ENCODE measurements at regions not wholly inside any gene's neighbourhood (a gene's known extent, or its start where the extent isn't known, plus 50 kb on each side); places are given as distances from the start of the nearest gene placed in this dataset.
"Not testable (repeated sequence)": the region's sequence is repeated elsewhere in the genome, so short reads cannot be mapped to it uniquely, and the experiment has no call there.

DNA sequence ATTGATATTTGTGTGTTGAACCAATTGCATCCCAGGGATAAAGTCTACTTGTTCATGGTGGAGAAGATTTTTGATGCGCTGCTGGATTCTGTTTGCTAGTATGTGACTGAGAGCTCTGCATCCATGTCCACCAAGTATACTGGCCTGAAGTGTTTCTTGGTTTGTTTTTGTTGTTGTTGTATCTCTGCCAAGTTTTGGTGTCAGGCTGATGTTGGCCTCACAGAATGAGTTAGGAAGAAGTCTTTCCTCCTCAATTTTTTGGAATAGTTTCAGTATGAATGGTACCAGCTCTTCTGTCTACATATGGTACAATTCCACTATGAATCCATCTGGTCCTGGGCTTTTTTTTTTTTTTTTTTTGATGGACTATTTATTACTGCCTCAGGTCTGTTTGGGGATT, 50.9 kb upstream of the OSTN start:
- DNase-seq: no peak

- no peak for DNase-seq
Measured at GRCh38 chr3:191143224-191143623, 55.8 kb upstream of the OSTN start.

- no peak for DNase-seq
Measured at GRCh38 chr3:191141728-191142127, 57.3 kb upstream of the OSTN start.

GRCh38 chr3:191139736-191140135, 59.3 kb upstream of the OSTN start:
- DNase-seq: no peak

GRCh38 chr3:191138937-191139336, 60.1 kb upstream of the OSTN start:
- no peak for DNase-seq

DNA sequence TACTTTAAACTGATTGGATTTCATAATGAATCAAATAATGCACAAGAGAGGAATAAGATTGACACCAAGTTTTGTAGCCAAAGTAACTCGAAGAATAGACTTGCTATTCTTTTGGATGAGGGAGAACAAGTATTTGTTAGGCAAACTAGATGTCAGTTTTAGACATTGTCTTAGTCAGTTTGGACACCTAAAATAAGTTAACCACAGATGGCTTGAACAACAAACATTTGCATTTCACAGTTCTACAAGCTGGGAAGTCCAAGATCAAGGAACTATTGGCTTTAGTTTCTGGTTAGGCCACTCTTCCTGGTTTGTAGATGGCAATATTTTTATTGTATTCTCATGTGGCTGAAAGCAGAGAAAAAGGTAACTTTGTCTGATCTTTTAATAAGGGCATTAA, 61.3 kb upstream of the OSTN start:
- DNase-seq: no peak

- no peak for DNase-seq
Measured at GRCh38 chr3:191136347-191136746, 62.7 kb upstream of the OSTN start.

DNA sequence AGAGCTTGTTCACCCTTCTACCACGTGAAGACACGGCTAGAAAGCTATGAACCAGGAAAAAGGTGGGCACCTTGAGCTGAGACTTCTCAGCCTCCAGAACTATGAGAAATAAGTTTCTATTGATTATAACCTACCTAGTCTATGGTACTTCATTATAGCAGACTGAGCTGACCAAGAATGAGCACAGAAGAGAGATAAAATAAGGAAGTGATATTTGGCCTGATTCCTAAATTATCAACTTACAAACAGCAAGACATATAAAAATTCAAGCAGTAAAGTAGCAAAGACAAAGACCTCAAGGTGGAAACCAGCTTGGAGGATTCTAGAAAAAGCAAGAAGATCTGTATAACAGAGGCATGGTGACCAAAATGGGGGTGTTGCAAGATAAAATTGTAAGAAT, 63.9 kb upstream of the OSTN start:
- no peak for DNase-seq

DNA sequence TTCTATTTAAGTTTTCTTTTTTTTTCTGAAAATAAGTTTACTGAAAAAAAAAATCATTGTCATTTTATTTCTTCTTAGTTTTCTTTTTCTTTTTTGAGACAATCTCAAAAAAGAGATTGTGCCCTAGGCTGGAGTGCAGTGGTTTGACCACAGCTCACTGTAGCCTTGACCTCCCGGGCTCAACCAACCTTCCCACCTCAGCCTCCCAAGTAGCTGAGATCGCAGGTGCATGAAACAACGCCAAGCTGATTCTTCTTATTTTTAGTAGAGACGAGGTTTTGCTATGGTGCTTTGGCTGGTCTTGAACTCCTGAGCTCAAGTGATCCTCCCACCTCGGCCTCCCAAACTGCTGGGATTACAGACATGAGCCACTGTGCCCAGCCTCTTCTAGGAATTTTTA, 65.7 kb upstream of the OSTN start:
- no peak for DNase-seq

GRCh38 chr3:191131305-191131704, 67.7 kb upstream of the OSTN start:
- no peak for DNase-seq

DNA sequence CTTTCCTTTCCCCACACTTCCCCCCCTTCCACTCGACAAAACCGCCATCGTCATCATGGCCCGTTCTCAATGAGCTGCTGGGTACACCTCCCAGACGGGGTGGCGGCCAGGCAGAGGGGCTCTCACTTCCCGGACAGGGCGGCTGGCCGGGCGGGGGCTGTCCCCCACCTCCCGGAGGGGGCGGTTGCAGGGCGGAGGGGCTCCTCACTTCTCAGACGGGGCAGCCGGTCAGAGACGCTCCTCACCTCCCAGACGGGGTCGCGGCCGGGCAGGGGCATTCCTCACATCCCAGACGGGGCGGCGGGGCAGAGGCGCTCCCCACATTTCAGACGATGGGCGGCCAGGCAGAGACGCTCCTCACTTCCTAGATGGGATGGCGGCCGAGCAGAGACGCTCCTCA, 74.2 kb upstream of the OSTN start:
- DNase-seq: not testable (repeated sequence)

DNA sequence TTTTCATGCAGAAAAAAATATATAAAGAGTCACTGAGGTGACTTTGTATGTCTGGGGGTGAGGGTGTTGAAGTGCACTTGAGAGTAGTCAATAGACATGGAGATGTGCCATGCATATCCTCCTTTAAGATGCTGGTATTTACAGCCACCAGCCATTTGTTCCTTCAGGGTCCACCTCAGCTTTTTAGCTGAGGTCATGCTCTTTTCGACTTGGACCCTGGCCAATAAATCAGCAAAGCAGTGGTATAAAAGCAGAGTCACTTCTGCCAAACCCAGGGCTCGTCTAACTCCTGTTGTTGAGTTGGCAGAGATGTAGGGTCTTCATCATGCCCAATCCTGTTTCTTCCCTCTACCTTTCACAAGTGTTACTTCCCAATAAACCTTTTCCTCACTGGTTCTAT, 75.1 kb upstream of the OSTN start:
- DNase-seq: no peak

- DNase-seq: no peak
Measured at GRCh38 chr3:191123231-191123630, 75.8 kb upstream of the OSTN start.

GRCh38 chr3:191120447-191121298, 78.4 kb upstream of the OSTN start:
- DNase-seq: no peak

DNA sequence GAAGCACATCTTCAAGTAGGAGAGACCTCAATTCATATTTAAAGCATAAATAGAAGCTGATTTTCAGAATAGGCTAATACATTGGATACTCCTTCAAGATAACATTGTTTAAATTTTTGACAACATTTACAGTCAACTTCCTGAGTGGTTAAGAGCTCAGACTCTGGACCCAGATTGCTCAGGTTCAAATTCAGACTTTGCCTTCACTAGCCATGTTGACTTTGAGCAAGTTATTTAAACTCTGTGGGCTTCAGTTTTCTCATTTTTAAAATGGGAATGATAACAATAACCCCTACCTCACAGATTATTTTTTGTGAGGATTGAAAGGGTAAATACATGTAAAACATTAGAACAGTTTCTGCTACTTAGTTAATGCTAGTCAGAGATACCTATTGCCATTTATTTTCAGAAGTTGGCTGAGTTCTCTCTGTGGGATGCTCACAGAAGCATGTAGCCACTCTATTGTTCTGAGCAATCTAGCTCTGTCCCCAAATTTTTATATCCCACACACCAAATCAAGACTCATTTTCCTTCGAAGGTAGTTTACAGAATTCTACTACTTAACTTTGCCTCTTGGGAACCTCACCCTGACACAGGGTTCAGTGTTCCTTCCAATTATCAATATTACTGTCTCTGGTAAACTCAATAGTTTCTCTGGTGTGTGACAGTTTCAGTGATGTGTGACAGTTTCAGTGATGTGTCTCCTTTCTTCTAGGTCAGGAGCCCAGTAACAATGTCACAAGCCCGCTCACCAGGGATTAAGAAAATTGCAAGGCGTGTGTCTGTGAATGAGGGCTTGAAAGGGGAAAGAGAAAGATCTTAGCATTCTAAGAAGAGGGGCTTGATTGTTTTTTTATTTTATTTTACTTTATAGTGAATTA, 79.4 kb upstream of the OSTN start:
- no peak for DNase-seq

DNA sequence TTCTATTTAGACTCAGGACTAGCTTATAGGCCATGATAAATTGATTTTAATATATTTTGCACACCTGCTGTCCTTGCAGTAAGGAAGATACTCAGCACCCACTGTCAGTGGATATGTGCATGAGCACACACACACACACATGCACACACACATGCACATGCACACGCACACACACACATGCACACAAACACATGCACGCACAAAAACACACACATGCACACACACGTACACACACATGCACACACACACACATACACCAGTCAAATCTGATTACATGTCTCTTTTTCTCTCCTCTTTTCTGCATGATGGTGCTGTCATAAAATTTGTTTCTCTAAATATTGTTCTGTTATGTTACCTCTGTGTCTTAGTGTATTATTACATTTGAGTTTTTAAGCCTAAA, 87.3 kb upstream of the OSTN start:
- DNase-seq: no peak

DNA sequence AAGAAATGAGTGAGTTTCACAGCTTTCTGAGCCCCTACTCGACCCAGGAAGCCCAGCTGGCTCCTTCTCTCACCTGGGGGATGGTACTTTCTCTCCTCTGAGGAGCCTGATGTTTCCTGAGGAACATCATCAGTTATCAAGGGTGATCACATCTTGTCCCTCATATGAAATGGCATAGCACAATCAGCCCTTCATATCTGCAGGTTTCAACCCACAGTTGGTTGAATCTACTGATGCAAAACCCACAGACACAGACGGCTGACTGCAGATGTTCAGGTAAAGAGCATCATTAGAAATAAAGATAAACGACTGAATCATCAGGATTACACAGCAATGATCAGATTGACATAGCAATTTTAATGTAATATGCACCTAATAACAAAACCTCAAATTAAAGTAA, 93.6 kb upstream of the OSTN start:
- DNase-seq: no peak

GRCh38 chr3:191100516-191100915, 98.5 kb upstream of the OSTN start:
- no peak for DNase-seq

GRCh38 chr3:191094057-191094845, 104.8 kb upstream of the OSTN start:
- peak; percentile 52 for DNase-seq

GRCh38 chr3:191087391-191087790, 111.7 kb upstream of the OSTN start:
- DNase-seq: no peak

GRCh38 chr3:191085091-191085490, 114.0 kb upstream of the OSTN start:
- no peak for DNase-seq

- DNase-seq: not testable (repeated sequence)
Measured at GRCh38 chr3:191078913-191079312, 120.1 kb upstream of the OSTN start.
